WTC11 (cell line): ENCODE measurements at regions not wholly inside any gene's neighbourhood (a gene's known extent, or its start where the extent isn't known, plus 50 kb on each side); places are given as distances from the start of the nearest gene placed in this dataset.

Experiments used
- ATAC-seq: fragments of 200-7000 bp; cut with Tn5 transposase; 2 replicates; pipeline ENCODE4 v1.10.0; 2021; ENCODE audit warnings: mild to moderate bottlenecking, moderate library complexity
- CTCF ChIA-PET: fragments of 300-600 bp; sonication (Branson Sonifier 250); formaldehyde crosslinking; loops from one replicate; lab custom pipeline; 2021; ENCODE audit warnings: antibody characterized with exemption; lab: Charles Lee
- POLR2A ChIA-PET: fragments of 350-600 bp; sonication (Branson Sonifier 250); formaldehyde crosslinking; loops from one replicate; lab custom pipeline; 2021; ENCODE audit warnings: antibody characterized with exemption; lab: Charles Lee
- DNase-seq: peaks from one replicate; pipeline ENCODE4 v3.0.0; 2021; ENCODE audit warnings: low spot score
- H3K27ac Mint-ChIP-seq: 2 replicates; pipeline ENCODE4 v1.8.0; 2021; ENCODE audit warnings: mixed read lengths
- H3K27me3 Mint-ChIP-seq: 2 replicates; pipeline ENCODE4 v1.8.0; 2021; ENCODE audit warnings: low read depth, mild to moderate bottlenecking, moderate library complexity, mixed read lengths
- H3K36me3 Mint-ChIP-seq: 2 replicates; pipeline ENCODE4 v1.8.0; 2021; ENCODE audit warnings: mixed read lengths
- H3K4me1 Mint-ChIP-seq: 2 replicates; pipeline ENCODE4 v1.8.0; 2022; ENCODE audit warnings: mixed read lengths
- H3K4me3 Mint-ChIP-seq: 2 replicates; pipeline ENCODE4 v1.8.0; 2021; ENCODE audit warnings: mild to moderate bottlenecking, moderate library complexity, mixed read lengths
- H3K9me3 Mint-ChIP-seq: 2 replicates; pipeline ENCODE4 v1.8.0; 2021; ENCODE audit warnings: mixed read lengths
- ATF1 ChIP-seq: sonication (generic); formaldehyde crosslinking; IDR thresholded peaks from 2 replicates; pipeline ENCODE4 v1.8.1; 2023; ENCODE audit warnings: mild to moderate bottlenecking, moderate library complexity, missing genetic modification reagents
- FOXJ3 ChIP-seq: sonication (generic); formaldehyde crosslinking; IDR thresholded peaks from 2 replicates; pipeline ENCODE4 v1.9.0; 2021; ENCODE audit warnings: missing genetic modification reagents, mild to moderate bottlenecking, borderline replicate concordance
- GABPB1 ChIP-seq: sonication (generic); formaldehyde crosslinking; IDR thresholded peaks from 2 replicates; pipeline ENCODE4 v1.8.1; 2023; ENCODE audit warnings: mild to moderate bottlenecking, missing genetic modification reagents
- GTF2I ChIP-seq: fragments of 250-450 bp; sonication (Bioruptor Pico); conservative IDR thresholded peaks from 2 replicates; pipeline ENCODE4 v1.4.0; 2021; ENCODE audit warnings: mild to moderate bottlenecking
- HMGA2 ChIP-seq: fragments of 250-450 bp; sonication (Bioruptor Pico); IDR thresholded peaks from 2 replicates; pipeline ENCODE4 v1.4.0; 2021; ENCODE audit warnings: mild to moderate bottlenecking, moderate library complexity
- PRRX2 ChIP-seq: fragments of 250-450 bp; sonication (Bioruptor Pico); IDR thresholded peaks from 2 replicates; pipeline ENCODE4 v1.8.0; 2021; ENCODE audit warnings: mild to moderate bottlenecking
- TEAD1 ChIP-seq: sonication (generic); formaldehyde crosslinking; IDR thresholded peaks from 2 replicates; pipeline ENCODE4 v1.8.0; 2022; ENCODE audit warnings: mild to moderate bottlenecking, missing genetic modification reagents
- TEAD4 ChIP-seq: sonication (generic); formaldehyde crosslinking; IDR thresholded peaks from 2 replicates; pipeline ENCODE4 v1.8.0; 2022; ENCODE audit warnings: mild to moderate bottlenecking, missing genetic modification reagents
- ZNF121 ChIP-seq: sonication (generic); formaldehyde crosslinking; IDR thresholded peaks from 2 replicates; pipeline ENCODE4 v1.8.0; 2023; ENCODE audit warnings: missing genetic modification reagents
- ZNF396 ChIP-seq: fragments of 250-450 bp; sonication (Bioruptor Pico); IDR thresholded peaks from 2 replicates; pipeline ENCODE4 v1.8.0; 2021; ENCODE audit warnings: mild to moderate bottlenecking, moderate library complexity, borderline replicate concordance
- TF ChIP-seq, protein P1 (sequence below): sonication (generic); formaldehyde crosslinking; IDR thresholded peaks from 2 replicates; pipeline ENCODE4 v1.8.1; 2022; ENCODE audit warnings: low read depth, mild to moderate bottlenecking, moderate library complexity, missing genetic modification reagents, borderline replicate concordance
- TF ChIP-seq, protein P2 (sequence below): sonication (generic); formaldehyde crosslinking; IDR thresholded peaks from 2 replicates; pipeline ENCODE4 v1.8.0; 2022; ENCODE audit warnings: missing genetic modification reagents
- TF ChIP-seq, protein P3 (sequence below): fragments of 250-450 bp; sonication (Bioruptor Pico); IDR thresholded peaks from 2 replicates; pipeline ENCODE4 v1.9.0; 2021; ENCODE audit warnings: mild to moderate bottlenecking
- TF ChIP-seq, protein P4 (sequence below): sonication (generic); formaldehyde crosslinking; IDR thresholded peaks from 2 replicates; pipeline ENCODE4 v1.8.0; 2023; ENCODE audit warnings: mild to moderate bottlenecking, missing genetic modification reagents
- TF ChIP-seq, protein P5 (sequence below): fragments of 250-450 bp; sonication (Bioruptor Pico); IDR thresholded peaks from 2 replicates; pipeline ENCODE4 v2.1.2; 2022; ENCODE audit warnings: mild to moderate bottlenecking, moderate library complexity
- TF ChIP-seq, protein P6 (sequence below): sonication (generic); formaldehyde crosslinking; IDR thresholded peaks from 2 replicates; pipeline ENCODE4 v1.8.1; 2022; ENCODE audit warnings: mild to moderate bottlenecking, moderate library complexity, missing genetic modification reagents

DNA sequence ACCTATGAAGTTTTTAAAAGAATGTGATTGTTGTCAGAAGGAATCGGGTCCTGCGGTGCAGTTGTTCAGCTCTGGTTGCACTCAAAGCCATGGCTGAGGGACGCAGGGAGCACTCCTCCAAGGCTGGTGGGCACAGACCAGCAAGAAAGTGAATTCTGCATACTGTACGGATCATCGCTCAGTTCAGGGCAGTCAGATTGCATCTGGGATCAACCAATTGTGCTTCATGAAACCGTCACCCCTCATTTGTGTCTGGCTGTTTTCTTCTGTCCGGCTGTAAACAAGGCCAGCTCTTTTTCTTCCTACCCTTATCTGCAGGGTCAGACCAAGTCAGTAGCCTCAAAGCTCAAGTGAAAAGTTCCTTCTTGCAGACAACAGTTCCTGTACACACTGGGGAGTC, 478.3 kb downstream of the TFAP2A start:
- TF ChIP-seq ZNF121, result no peak
- TF ChIP-seq GABPB1 (CRISPR knock-in tag), result no peak
- TF ChIP-seq, protein P1, sequence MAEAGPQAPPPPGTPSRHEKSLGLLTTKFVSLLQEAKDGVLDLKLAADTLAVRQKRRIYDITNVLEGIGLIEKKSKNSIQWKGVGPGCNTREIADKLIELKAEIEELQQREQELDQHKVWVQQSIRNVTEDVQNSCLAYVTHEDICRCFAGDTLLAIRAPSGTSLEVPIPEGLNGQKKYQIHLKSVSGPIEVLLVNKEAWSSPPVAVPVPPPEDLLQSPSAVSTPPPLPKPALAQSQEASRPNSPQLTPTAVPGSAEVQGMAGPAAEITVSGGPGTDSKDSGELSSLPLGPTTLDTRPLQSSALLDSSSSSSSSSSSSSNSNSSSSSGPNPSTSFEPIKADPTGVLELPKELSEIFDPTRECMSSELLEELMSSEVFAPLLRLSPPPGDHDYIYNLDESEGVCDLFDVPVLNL, result no peak
- TF ChIP-seq, protein P2, sequence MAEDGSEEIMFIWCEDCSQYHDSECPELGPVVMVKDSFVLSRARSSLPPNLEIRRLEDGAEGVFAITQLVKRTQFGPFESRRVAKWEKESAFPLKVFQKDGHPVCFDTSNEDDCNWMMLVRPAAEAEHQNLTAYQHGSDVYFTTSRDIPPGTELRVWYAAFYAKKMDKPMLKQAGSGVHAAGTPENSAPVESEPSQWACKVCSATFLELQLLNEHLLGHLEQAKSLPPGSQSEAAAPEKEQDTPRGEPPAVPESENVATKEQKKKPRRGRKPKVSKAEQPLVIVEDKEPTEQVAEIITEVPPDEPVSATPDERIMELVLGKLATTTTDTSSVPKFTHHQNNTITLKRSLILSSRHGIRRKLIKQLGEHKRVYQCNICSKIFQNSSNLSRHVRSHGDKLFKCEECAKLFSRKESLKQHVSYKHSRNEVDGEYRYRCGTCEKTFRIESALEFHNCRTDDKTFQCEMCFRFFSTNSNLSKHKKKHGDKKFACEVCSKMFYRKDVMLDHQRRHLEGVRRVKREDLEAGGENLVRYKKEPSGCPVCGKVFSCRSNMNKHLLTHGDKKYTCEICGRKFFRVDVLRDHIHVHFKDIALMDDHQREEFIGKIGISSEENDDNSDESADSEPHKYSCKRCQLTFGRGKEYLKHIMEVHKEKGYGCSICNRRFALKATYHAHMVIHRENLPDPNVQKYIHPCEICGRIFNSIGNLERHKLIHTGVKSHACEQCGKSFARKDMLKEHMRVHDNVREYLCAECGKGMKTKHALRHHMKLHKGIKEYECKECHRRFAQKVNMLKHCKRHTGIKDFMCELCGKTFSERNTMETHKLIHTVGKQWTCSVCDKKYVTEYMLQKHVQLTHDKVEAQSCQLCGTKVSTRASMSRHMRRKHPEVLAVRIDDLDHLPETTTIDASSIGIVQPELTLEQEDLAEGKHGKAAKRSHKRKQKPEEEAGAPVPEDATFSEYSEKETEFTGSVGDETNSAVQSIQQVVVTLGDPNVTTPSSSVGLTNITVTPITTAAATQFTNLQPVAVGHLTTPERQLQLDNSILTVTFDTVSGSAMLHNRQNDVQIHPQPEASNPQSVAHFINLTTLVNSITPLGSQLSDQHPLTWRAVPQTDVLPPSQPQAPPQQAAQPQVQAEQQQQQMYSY (CRISPR knock-in tag), result no peak
- no peak for TF ChIP-seq HMGA2 (CRISPR knock-in tag)
- TF ChIP-seq, protein P3, sequence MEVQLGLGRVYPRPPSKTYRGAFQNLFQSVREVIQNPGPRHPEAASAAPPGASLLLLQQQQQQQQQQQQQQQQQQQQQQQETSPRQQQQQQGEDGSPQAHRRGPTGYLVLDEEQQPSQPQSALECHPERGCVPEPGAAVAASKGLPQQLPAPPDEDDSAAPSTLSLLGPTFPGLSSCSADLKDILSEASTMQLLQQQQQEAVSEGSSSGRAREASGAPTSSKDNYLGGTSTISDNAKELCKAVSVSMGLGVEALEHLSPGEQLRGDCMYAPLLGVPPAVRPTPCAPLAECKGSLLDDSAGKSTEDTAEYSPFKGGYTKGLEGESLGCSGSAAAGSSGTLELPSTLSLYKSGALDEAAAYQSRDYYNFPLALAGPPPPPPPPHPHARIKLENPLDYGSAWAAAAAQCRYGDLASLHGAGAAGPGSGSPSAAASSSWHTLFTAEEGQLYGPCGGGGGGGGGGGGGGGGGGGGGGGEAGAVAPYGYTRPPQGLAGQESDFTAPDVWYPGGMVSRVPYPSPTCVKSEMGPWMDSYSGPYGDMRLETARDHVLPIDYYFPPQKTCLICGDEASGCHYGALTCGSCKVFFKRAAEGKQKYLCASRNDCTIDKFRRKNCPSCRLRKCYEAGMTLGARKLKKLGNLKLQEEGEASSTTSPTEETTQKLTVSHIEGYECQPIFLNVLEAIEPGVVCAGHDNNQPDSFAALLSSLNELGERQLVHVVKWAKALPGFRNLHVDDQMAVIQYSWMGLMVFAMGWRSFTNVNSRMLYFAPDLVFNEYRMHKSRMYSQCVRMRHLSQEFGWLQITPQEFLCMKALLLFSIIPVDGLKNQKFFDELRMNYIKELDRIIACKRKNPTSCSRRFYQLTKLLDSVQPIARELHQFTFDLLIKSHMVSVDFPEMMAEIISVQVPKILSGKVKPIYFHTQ (CRISPR knock-in tag), result no peak
- TF ChIP-seq FOXJ3 (CRISPR knock-in tag), result no peak
- TF ChIP-seq, protein P4, sequence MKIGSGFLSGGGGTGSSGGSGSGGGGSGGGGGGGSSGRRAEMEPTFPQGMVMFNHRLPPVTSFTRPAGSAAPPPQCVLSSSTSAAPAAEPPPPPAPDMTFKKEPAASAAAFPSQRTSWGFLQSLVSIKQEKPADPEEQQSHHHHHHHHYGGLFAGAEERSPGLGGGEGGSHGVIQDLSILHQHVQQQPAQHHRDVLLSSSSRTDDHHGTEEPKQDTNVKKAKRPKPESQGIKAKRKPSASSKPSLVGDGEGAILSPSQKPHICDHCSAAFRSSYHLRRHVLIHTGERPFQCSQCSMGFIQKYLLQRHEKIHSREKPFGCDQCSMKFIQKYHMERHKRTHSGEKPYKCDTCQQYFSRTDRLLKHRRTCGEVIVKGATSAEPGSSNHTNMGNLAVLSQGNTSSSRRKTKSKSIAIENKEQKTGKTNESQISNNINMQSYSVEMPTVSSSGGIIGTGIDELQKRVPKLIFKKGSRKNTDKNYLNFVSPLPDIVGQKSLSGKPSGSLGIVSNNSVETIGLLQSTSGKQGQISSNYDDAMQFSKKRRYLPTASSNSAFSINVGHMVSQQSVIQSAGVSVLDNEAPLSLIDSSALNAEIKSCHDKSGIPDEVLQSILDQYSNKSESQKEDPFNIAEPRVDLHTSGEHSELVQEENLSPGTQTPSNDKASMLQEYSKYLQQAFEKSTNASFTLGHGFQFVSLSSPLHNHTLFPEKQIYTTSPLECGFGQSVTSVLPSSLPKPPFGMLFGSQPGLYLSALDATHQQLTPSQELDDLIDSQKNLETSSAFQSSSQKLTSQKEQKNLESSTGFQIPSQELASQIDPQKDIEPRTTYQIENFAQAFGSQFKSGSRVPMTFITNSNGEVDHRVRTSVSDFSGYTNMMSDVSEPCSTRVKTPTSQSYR, result no peak
- TF ChIP-seq, protein P5, sequence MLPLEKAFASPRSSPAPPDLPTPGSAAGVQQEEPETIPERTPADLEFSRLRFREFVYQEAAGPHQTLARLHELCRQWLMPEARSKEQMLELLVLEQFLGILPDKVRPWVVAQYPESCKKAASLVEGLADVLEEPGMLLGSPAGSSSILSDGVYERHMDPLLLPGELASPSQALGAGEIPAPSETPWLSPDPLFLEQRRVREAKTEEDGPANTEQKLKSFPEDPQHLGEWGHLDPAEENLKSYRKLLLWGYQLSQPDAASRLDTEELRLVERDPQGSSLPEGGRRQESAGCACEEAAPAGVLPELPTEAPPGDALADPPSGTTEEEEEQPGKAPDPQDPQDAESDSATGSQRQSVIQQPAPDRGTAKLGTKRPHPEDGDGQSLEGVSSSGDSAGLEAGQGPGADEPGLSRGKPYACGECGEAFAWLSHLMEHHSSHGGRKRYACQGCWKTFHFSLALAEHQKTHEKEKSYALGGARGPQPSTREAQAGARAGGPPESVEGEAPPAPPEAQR (CRISPR knock-in tag), result no peak
- TF ChIP-seq GTF2I (CRISPR knock-in tag), result no peak
- TF ChIP-seq ZNF396 (CRISPR knock-in tag), result no peak
- no peak for TF ChIP-seq TEAD4 (CRISPR knock-in tag)
- TF ChIP-seq ATF1 (CRISPR knock-in tag), result no peak
- no peak for TF ChIP-seq PRRX2 (CRISPR knock-in tag)
- TF ChIP-seq TEAD1, result no peak
- TF ChIP-seq, protein P6, sequence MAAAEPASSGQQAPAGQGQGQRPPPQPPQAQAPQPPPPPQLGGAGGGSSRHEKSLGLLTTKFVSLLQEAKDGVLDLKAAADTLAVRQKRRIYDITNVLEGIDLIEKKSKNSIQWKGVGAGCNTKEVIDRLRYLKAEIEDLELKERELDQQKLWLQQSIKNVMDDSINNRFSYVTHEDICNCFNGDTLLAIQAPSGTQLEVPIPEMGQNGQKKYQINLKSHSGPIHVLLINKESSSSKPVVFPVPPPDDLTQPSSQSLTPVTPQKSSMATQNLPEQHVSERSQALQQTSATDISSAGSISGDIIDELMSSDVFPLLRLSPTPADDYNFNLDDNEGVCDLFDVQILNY (CRISPR knock-in tag), result no peak
- TF ChIP-seq, all 79 proteins: peak for 0
- peaks cover 5% of the 10 kb centered on the region for H3K9me3 Mint-ChIP-seq
- ChIA-PET POLR2A (no interaction called here), CTCF (no interaction called here)
- no peak overlapping the region for H3K27ac Mint-ChIP-seq
- H3K4me3 Mint-ChIP-seq, result no peak overlapping the region
- ATAC-seq (no peak), DNase-seq (no peak)
- peaks cover 2% of the 10 kb centered on the region for H3K36me3 Mint-ChIP-seq
- no peaks in the 10 kb centered on the region for H3K4me1 Mint-ChIP-seq
- H3K27me3 Mint-ChIP-seq, result no peaks in the 10 kb centered on the region
